ENCODE measurements at regions not wholly inside any gene's neighbourhood (a gene's known extent, or its start where the extent isn't known, plus 50 kb on each side); places are given as distances from the start of the nearest gene placed in this dataset.

GRCh38 chr17:36814958-36815357 lies 122.3 kb upstream of the LHX1 start:
- H4K91ac ChIP-seq (replicated peaks; ENCODE audit: insufficient read length, low read length), result no peak overlapping the region
- no peak overlapping the region for H3K23ac ChIP-seq (ENCODE audit: insufficient read length)
- H3K23me2 ChIP-seq (ENCODE audit: low read depth, low read length), result 0 out of 2 replicates have a peak, but pooled peaks cover 2% of the 10 kb centered on the region
- no peak overlapping the region for H3K4me3 ChIP-seq (ENCODE audit: extremely low read depth in 1 of 4, insufficient read depth in 2 of 4, low read depth in 3 of 4, low read length in 4 of 4)
- H3K9me3 ChIP-seq (ENCODE audit: insufficient read depth in 2 of 2, low read depth in 1 of 2, low read length in 1 of 2), result no peaks in the 10 kb centered on the region
- no peak overlapping the region for H3K18ac ChIP-seq (ENCODE audit: extremely low read depth, low read length)
- no peaks in the 10 kb centered on the region for H3K36me3 ChIP-seq (ENCODE audit: control insufficient read depth in 2 of 4, insufficient read depth in 4 of 4, low read length in 3 of 4)
- TF ChIP-seq TBP (IDR thresholded peaks at IDR 0.05; ENCODE audit: low read depth, low read length), result no peak
- TF ChIP-seq CBX5 (IDR thresholded peaks at IDR 0.05; ENCODE audit: low read depth, low read length), result no peak
- no peak for TF ChIP-seq JUN (IDR thresholded peaks at IDR 0.05; ENCODE audit: low read depth, low read length)
- TF ChIP-seq ASH2L (IDR thresholded peaks at IDR 0.05; ENCODE audit: low read length), result no peak
- H4K5ac ChIP-seq (ENCODE audit: insufficient read length, low read depth, low read length), result no peak overlapping the region
- FAIRE-seq (no peak), DNase-seq (ENCODE audit: low read depth in 1 of 2, low spot score in 2 of 2) (no peak)
- 0 out of 2 replicates have a peak overlapping the region, but pooled peaks have one; percentile 5 for H2BK15ac ChIP-seq (ENCODE audit: low read length)
- no peak overlapping the region for H2AFZ ChIP-seq (ENCODE audit: low read length)
- peaks cover 0 to 2% of the 10 kb centered on the region in 2 experiments for H4K20me1 ChIP-seq (replicated peaks in 1 of 2; ENCODE audit: control insufficient read depth in 1 of 2, insufficient read depth in 2 of 2, low read length in 2 of 2)
- H3K9ac ChIP-seq (replicated peaks in 1 of 4; ENCODE audit: extremely low read depth in 1 of 4, low read depth in 3 of 4, low read length in 3 of 4), result no peak overlapping the region
- H3K27ac ChIP-seq (ENCODE audit: low read depth, low read length), result no peak overlapping the region
- H3K56ac ChIP-seq (replicated peaks; ENCODE audit: insufficient read length, low read depth, low read length), result no peak overlapping the region
- H3K4me1 ChIP-seq (replicated peaks in 1 of 4; ENCODE audit: control insufficient read depth in 3 of 4, insufficient read depth in 4 of 4, low read length in 3 of 4), result peaks cover 3 to 25% (median 16%) of the 10 kb centered on the region in 4 experiments
- 84% methylated on average over 6 of the region's 7 CpGs; no CpG with 5 or more reads in 1 of the 2 experiments for WGBS, 2 experiments (ENCODE audit: extremely low coverage in 1 of 2, insufficient coverage in 1 of 2, insufficient read length in 1 of 2, insufficient replicate concordance in 2 of 2, low coverage in 1 of 2, low lambda C conversion rate in 2 of 2, missing lambda C conversion rate in 1 of 2)
- POLR2A ChIA-PET (ENCODE audit: partially characterized antibody), result no interaction called here
- H3K27me3 ChIP-seq (replicated peaks in 1 of 4; ENCODE audit: control insufficient read depth in 3 of 4, extremely low read depth in 1 of 4, insufficient read depth in 3 of 4, low read length in 3 of 4), result 0 out of 7 replicates have a peak, but pooled peaks cover 0 to 2% (median 0%) of the 10 kb centered on the region in 4 experiments
- H3K79me1 ChIP-seq (ENCODE audit: low read depth, low read length), result 0 out of 2 replicates have a peak, but pooled peaks cover 2% of the 10 kb centered on the region
- H3K4ac ChIP-seq (replicated peaks; ENCODE audit: insufficient read length, low read depth, low read length), result no peak overlapping the region
- H2BK120ac ChIP-seq (replicated peaks; ENCODE audit: low read depth, low read length), result no peak overlapping the region
- CTCF ChIA-PET (ENCODE audit: partially characterized antibody), result interaction anchor here (1.6 to 2.5 kb wide), 3 partner anchors 10 to 59 kb away, joined by 5 to 7 read pairs (median 7); no protein-coding TSS in a partner anchor
- H3K4me2 ChIP-seq (ENCODE audit: insufficient read depth in 1 of 2, low read depth in 2 of 2, low read length in 2 of 2), result no peak overlapping the region
- no peak overlapping the region for H2AK5ac ChIP-seq (ENCODE audit: low read depth, low read length)
- H2BK12ac ChIP-seq (ENCODE audit: low read depth, low read length), result peak overlapping the region; percentile 44; the same call in 1 of the 2 replicates
- no peaks in the 10 kb centered on the region for H3K79me2 ChIP-seq (ENCODE audit: control insufficient read depth in 1 of 2, insufficient read depth in 2 of 2, low read length in 2 of 2)
- no peak overlapping the region for H3K14ac ChIP-seq (ENCODE audit: insufficient read length)
- peak overlapping the region; percentile 17; the same call in 1 of the 2 replicates for H4K8ac ChIP-seq (ENCODE audit: extremely low read depth, insufficient read depth, low read length)
- 0 out of 2 replicates have a peak overlapping the region, but pooled peaks have one; percentile 3 for H2BK20ac ChIP-seq (ENCODE audit: low read length)
- H2BK5ac ChIP-seq (ENCODE audit: low read depth, low read length), result peak overlapping the region; percentile 18; the same call in 1 of the 2 replicates
